Urinary bladder (tissue), 3 donors: ENCODE measurements at regions not wholly inside any gene's neighbourhood (a gene's known extent, or its start where the extent isn't known, plus 50 kb on each side); places are given as distances from the start of the nearest gene placed in this dataset.
"Not testable (repeated sequence)": the region's sequence is repeated elsewhere in the genome, so short reads cannot be mapped to it uniquely, and the experiment has no call there.

Experiments used
- DNase-seq: peaks from one replicate; pipeline ENCODE4 v3.0.0-alpha.2; 2015; ENCODE audit errors: extremely low spot score
- H3K27ac ChIP-seq: one replicate; pipeline ENCODE4 v1.5.1; 2013; ENCODE audit warnings: low read depth, mild to moderate bottlenecking, moderate library complexity
- H3K36me3 ChIP-seq: one replicate; pipeline ENCODE4 v1.6.1; 2013; ENCODE audit warnings: mild to moderate bottlenecking, moderate library complexity; ENCODE audit not compliant: insufficient read depth
- H3K4me1 ChIP-seq: one replicate; pipeline ENCODE4 v1.6.1; 2013; ENCODE audit warnings: mild to moderate bottlenecking, moderate library complexity; ENCODE audit not compliant: insufficient read depth
- H3K4me3 ChIP-seq: one replicate; pipeline ENCODE4 v1.5.1; 2013; ENCODE audit warnings: low read depth, low read length
- WGBS: extraction: QIAGEN DNeasy Blood & Tissue Kit; methylation state at CpG from one replicate; pipeline ENCODE4 v1.1.7; 2013; 5-methylcytosine and 5-hydroxymethylcytosine counted together
- donor health status: healthy with polysubstance abuse.
- donor health status: healthy.

GRCh38 chr6:164086076-164086887, 671.8 kb downstream of the QKI start:
- H3K4me3 ChIP-seq = no peak overlapping the region
- no peak for DNase-seq
- H3K4me1 ChIP-seq = no peaks in the 10 kb centered on the region
- WGBS = 80% methylated on average over 25 of the region's 25 CpGs
- H3K27ac ChIP-seq = no peak overlapping the region
- no peaks in the 10 kb centered on the region for H3K36me3 ChIP-seq

DNA sequence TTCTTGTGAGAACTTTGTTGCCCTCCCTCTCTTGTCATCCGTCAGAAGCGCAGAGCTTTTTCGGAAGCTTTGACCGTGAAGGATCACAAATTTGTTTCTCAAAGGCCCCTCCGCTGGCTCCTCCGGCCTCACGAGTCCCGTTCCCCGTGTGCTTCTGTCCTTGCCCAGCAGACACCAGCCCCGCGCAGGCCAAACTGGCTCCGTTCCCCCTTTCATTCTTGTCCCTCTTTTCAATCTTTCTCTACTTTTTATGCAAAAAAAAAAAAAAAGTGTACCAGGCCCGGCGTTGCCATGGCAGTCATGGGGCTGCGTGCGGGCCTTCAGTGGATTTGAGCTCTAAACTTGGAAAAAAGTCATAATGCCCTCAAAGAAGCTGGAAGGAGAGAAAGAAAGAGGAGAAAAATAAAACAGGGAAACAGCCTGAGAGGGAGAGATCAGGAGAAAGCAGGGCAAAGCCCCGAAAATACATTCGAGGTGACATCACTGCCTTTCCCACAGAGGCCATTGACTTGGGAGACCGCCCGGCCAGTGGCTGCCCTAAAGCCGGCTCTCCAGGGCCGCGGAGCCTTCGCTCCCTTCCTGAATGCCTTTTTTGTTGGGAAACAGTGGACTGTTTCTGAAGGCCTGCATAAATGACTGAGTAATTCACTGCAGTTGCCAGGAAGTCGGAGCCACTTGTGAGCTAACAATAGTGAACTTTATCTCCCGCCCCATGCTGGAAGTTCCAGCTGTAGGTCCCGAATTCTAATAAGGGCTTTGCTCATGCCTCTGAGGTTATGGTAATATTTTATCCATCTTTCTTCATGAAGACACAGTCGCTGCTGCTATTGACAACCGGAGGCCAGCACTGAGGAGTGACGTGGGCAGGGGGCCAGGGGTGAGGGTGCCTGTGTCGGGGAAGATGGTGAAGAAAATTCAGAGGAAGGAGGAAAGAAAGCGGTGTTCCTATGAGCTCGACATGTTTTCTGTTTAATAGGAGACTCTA, 670.9 kb downstream of the QKI start:
- H3K36me3 ChIP-seq = no peaks in the 10 kb centered on the region
- WGBS = 79% methylated on average over 33 of the region's 33 CpGs
- no peaks in the 10 kb centered on the region for H3K4me1 ChIP-seq
- peak; percentile 15 for DNase-seq
- H3K4me3 ChIP-seq = no peak overlapping the region
- no peak overlapping the region for H3K27ac ChIP-seq

DNA sequence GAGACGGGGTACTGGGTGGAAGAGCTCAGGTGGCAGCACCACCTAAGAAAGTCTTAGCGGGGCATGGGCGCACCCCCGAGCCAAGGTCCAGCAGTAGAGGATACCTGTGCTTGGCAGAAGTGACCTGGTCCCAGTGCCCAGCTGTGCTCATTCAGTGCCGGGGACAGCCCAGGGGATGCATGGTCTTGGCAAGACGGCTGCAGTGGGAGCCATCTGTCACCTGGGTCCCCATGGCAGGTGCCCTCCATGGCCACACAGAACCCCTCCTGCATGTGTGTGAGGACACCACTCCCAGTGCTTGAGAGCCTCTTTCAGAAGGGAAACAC, 664.7 kb downstream of the QKI start:
- 94% methylated on average over 6 of the region's 6 CpGs for WGBS
- Histone ChIP-seq H3K4me1 (no peaks in the 10 kb centered on the region), H3K4me3 (no peak overlapping the region), H3K27ac (no peak overlapping the region), H3K36me3 (no peaks in the 10 kb centered on the region)
- no peak for DNase-seq

DNA sequence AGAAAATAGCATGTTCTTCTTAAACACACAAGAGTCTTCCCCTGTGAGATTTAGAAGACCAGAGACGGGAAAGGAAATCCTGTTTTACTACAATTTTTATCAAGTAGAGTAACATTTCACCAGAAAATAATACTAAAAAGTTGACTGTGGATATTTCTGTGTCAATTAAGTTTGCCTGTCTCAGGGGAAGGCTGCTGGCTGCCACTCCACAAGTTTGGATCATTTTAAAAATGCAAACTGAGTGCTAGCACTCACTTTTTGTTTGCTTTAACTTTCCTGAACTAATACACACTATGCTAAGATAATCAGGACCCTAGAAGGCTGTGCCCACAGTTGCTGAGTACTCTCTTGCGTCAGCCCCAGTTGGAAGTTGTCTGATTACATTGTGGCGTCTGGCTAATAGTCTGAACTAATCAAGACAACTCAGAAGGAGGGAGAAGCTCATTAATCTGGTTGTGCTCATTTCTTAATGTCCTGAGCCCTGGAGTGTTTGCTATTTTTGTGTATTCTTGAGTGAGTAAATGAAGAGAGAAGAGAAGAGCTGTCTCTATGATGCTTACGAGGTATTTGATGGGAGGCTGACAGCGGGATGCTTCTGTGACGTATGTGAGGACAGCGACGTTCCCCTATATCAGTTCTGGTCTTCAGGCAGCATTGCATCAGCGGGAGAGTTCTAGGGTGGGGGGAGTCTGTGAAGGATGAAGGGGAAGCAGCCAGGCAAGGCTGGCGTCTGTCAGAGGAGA, 664.2 kb downstream of the QKI start:
- no peaks in the 10 kb centered on the region for H3K36me3 ChIP-seq
- no peaks in the 10 kb centered on the region for H3K4me1 ChIP-seq
- H3K27ac ChIP-seq = no peak overlapping the region
- DNase-seq = no peak
- no peak overlapping the region for H3K4me3 ChIP-seq
- 64% methylated on average over 10 of the region's 10 CpGs for WGBS

DNA sequence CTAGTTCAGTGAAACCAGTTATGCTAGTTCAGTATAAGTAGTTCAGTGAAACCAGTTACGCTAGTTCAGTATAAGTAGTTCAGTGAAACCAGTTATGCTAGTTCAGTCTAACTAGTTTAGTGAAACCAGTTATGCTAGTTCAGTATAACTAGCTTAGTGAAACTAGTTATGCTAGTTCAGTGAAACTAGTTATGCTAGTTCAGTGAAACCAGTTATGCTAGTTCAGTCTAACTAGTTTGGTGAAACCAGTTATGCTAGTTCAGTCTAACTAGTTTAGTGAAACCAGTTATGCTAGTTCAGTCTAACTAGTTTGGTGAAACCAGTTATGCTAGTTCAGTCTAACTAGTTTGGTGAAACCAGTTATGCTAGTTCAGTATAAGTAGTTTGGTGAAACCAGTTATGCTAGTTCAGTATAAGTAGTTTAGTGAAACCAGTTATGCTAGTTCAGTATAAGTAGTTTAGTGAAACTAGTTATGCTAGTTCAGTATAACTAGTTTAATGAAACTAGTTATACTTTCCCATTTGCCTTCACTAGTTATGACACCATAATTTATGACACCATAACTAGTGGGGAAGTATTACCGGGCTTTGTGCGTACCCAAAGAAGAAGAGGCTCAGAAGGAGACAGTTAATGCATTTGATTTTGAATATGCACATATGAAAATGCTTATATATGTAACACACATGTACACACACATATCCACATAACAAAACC, 662.5 kb downstream of the QKI start:
- not testable (repeated sequence) for H3K36me3 ChIP-seq, H3K4me1 ChIP-seq
- 79% methylated on average over 3 of the region's 3 CpGs for WGBS

DNA sequence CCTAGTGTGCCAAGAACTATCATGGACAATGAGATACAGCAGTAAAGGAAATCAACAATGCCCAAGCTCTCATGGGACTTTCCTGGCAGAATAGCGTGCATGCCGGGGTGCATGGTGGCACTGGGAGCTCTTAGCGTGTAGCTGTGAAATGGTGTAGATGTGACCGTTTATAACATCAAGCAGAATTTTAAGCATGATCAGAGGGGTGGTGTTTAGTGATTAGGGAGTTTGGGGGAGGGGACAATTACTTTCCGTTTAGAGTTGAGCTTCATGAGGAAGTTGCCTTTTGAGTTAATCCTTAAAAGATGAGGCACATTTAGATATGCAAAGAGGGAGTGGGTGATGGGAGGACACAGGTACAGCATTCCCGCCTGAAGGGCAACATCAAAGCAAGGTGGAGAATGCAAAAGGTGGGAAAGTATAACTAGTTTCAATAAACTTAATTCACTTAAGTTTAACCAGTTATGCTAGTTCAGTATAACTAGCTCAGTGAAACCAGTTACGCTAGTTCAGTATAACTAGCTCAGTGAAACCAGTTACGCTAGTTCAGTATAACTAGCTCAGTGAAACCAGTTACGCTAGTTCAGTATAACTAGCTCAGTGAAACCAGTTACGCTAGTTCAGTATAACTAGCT, 661.6 kb downstream of the QKI start:
- no peak for DNase-seq
- WGBS = 85% methylated on average over 8 of the region's 10 CpGs
- Histone ChIP-seq H3K36me3 (no peaks in the 10 kb centered on the region), H3K4me3 (no peak overlapping the region), H3K4me1 (no peaks in the 10 kb centered on the region), H3K27ac (no peak overlapping the region)

More for the DNA sequence above, 662.5 kb downstream of the QKI start:
- not testable (repeated sequence) for H3K27ac ChIP-seq, H3K4me3 ChIP-seq, DNase-seq

- Histone ChIP-seq H3K4me1 (no peaks in the 10 kb centered on the region), H3K27ac (no peak overlapping the region), H3K4me3 (no peak overlapping the region), H3K36me3 (no peaks in the 10 kb centered on the region)
- DNase-seq = no peak
- WGBS = 37% methylated on average over 2 of the region's 2 CpGs
Measured at GRCh38 chr6:164072240-164072666, 657.7 kb downstream of the QKI start.

DNA sequence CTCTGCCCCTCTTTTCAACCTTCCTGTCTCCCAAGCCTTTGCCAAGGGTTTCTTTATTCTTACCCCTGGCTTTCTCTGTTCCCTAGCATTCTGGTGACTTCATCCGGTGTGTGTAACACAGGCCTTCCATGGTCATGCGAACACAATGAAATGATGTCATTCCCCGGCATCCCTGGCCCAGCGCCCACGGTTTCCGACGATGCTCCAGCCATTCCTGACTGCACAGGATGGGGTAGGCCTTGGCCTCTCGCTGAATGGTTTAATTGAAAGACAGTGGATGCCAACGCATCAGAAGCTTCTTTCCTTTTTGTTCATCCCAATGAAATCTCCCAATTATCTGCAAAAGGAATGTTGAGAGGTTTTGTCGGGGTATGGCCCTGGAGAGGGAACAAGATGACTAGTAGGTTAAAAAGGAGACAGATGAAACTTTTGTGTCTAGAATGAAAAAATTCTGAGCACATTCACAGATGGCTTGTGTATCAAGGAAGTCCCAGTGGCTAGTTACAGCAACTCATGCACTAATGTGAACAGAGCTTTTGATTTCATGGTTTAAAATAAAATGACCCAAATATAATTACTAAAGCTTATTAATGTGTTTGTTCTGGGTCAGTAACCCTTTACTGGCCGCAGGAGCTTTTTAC, 655.0 kb downstream of the QKI start:
- no peaks in the 10 kb centered on the region for H3K4me1 ChIP-seq
- H3K27ac ChIP-seq = no peak overlapping the region
- H3K4me3 ChIP-seq = no peak overlapping the region
- 76% methylated on average over 11 of the region's 11 CpGs for WGBS
- no peak for DNase-seq
- H3K36me3 ChIP-seq = no peaks in the 10 kb centered on the region

DNA sequence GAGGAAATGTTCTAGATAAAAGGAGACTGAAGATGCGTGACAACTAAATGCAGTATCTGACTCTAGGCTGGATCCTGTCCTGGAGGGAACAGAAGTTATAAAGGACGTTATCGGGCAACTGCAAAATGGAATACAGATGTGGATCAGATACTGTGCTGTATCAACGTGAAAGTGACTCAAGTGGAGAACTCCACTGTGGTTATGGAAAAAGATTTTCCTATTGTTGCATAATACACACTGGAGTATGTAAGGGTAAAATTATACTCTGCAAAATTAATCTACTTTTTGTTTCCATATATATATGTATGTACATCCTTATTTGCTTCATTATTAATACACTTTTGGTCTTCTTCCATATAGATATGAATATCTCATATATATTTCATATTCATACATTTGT, 654.0 kb downstream of the QKI start:
- no peak for DNase-seq
- WGBS = 67% methylated on average over 4 of the region's 4 CpGs
- Histone ChIP-seq H3K36me3 (no peaks in the 10 kb centered on the region), H3K4me1 (no peaks in the 10 kb centered on the region), H3K4me3 (no peak overlapping the region), H3K27ac (no peak overlapping the region)

GRCh38 chr6:164066766-164067165, 652.2 kb downstream of the QKI start:
- H3K4me3 ChIP-seq = no peak overlapping the region
- DNase-seq = no peak
- 81% methylated on average over 5 of the region's 5 CpGs for WGBS
- no peak overlapping the region for H3K27ac ChIP-seq
- H3K36me3 ChIP-seq = no peaks in the 10 kb centered on the region
- no peaks in the 10 kb centered on the region for H3K4me1 ChIP-seq

DNA sequence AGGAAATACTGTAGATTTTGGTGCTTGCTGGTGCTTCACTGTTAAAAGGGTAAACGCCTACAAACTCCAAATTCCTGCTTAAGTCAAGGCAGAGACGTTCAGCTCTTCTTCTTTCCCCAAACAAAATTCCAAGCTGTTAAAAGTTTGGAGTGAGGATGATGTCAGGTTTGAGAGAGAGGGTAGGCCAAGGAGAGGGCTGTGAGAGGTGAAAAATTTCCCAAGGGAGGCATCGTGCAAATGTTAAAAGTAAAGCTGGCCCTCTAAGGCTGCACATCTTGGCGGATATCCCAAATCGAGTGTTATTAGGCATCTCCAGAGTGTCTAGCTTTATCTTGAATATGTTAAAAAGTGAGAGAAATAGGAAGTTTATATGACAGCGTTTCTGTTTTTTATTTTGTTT, 651.8 kb downstream of the QKI start:
- Histone ChIP-seq H3K4me3 (no peak overlapping the region), H3K4me1 (no peaks in the 10 kb centered on the region), H3K27ac (no peak overlapping the region), H3K36me3 (no peaks in the 10 kb centered on the region)
- 41% methylated on average over 6 of the region's 6 CpGs for WGBS
- no peak for DNase-seq

GRCh38 chr6:164063346-164063745, 648.8 kb downstream of the QKI start:
- Histone ChIP-seq H3K4me3 (no peak overlapping the region), H3K36me3 (no peaks in the 10 kb centered on the region), H3K27ac (no peak overlapping the region), H3K4me1 (no peaks in the 10 kb centered on the region)
- DNase-seq = no peak
- WGBS = 83% methylated on average over 3 of the region's 3 CpGs
